HG03378 (cell line): ENCODE measurements at regions not wholly inside any gene's neighbourhood (a gene's known extent, or its start where the extent isn't known, plus 50 kb on each side); places are given as distances from the start of the nearest gene placed in this dataset.

ENCODE experiments used
- ATAC-seq: cut with Tn5 transposase; IDR thresholded peaks from one replicate; pipeline ENCODE4 v1.9.1; 2021; ENCODE audit warnings: mild to moderate bottlenecking, moderate library complexity; ENCODE audit not compliant: unreplicated experiment

- no peak for ATAC-seq
Measured at GRCh38 chr10:62734781-62735463, 69.6 kb upstream of the ADO start.

GRCh38 chr10:62735464-62736167 is 68.9 kb upstream of the ADO start:
- ATAC-seq: peak; percentile 59

- ATAC-seq: no peak
Measured at GRCh38 chr10:62736168-62736546, 68.4 kb upstream of the ADO start.

GRCh38 chr10:62738916-62739315 is 65.6 kb upstream of the ADO start:
- no peak for ATAC-seq

- ATAC-seq: no peak
Measured at GRCh38 chr10:62740885-62741745, 63.4 kb upstream of the ADO start.

- ATAC-seq: no peak
Measured at GRCh38 chr10:62741996-62742395, 62.5 kb upstream of the ADO start.

GRCh38 chr10:62742536-62743061 is 61.9 kb upstream of the ADO start:
- peak; percentile 56 for ATAC-seq

GRCh38 chr10:62744136-62744535 is 60.4 kb upstream of the ADO start:
- ATAC-seq: no peak

GRCh38 chr10:62745581-62745980 is 58.9 kb upstream of the ADO start:
- no peak for ATAC-seq

- no peak for ATAC-seq
Measured at GRCh38 chr10:62746951-62747729, 57.4 kb upstream of the ADO start.

- no peak for ATAC-seq
Measured at GRCh38 chr10:62748386-62748785, 56.1 kb upstream of the ADO start.

GRCh38 chr10:62749093-62749683 is 55.3 kb upstream of the ADO start:
- ATAC-seq: no peak
